Neural cell (in vitro differentiated cells): ENCODE measurements at regions not wholly inside any gene's neighbourhood (a gene's known extent, or its start where the extent isn't known, plus 50 kb on each side); places are given as distances from the start of the nearest gene placed in this dataset.

Experiments used
- H2AFZ ChIP-seq: fragments of 200-600, 300-800 bp; sonication (generic), shearing (Covaris generic); 2 replicates; pipeline ENCODE4 v1.6.0; 2014; ENCODE audit warnings: low read depth, mild to moderate bottlenecking, antibody characterized with exemption, low read length, moderate library complexity
- H3F3A ChIP-seq: fragments of 200-600 bp; shearing (Covaris generic); 2 replicates; pipeline ENCODE4 v1.6.1; 2016; ENCODE audit warnings: mild to moderate bottlenecking, moderate library complexity, mixed read lengths, antibody characterized with exemption, low read length; ENCODE audit not compliant: insufficient read depth, poor library complexity, severe bottlenecking
- H3K27ac ChIP-seq: fragments of 200-600, 300-800 bp; sonication (generic), shearing (Covaris generic); 2 replicates; pipeline ENCODE4 v1.5.1; 2014; ENCODE audit warnings: mild to moderate bottlenecking, low read length, moderate library complexity
- H3K27me3 ChIP-seq: fragments of 300-800, 200-600 bp; sonication (generic), shearing (Covaris generic); 2 replicates; pipeline ENCODE4 v1.6.0; 2014; ENCODE audit warnings: mild to moderate bottlenecking, low read depth, low read length, moderate library complexity; ENCODE audit not compliant: insufficient read depth
- H3K36me3 ChIP-seq: fragments of 300-800, 200-600 bp; sonication (generic), shearing (Covaris generic); 2 replicates; pipeline ENCODE4 v1.5.1; 2014; ENCODE audit warnings: mild to moderate bottlenecking, antibody characterized with exemption, low read length, moderate library complexity; ENCODE audit not compliant: insufficient read depth
- H3K4me2 ChIP-seq: fragments of 300-800, 200-600 bp; sonication (generic), shearing (Covaris generic); 2 replicates; pipeline ENCODE4 v1.6.0; 2014; ENCODE audit warnings: mild to moderate bottlenecking, low read length
- H3K4me3 ChIP-seq: fragments of 300-800, 200-600 bp; sonication (generic), shearing (Covaris generic); 2 replicates; pipeline ENCODE4 v1.5.1; 2014; ENCODE audit warnings: mild to moderate bottlenecking, low read length, moderate library complexity
- H3K79me2 ChIP-seq: fragments of 200-600 bp; shearing (Covaris generic); replicated peaks from 2 replicates; pipeline ENCODE4 v1.6.0; 2014; ENCODE audit warnings: mild to moderate bottlenecking, low read length, moderate library complexity; ENCODE audit not compliant: insufficient read depth
- H3K9ac ChIP-seq: fragments of 300-800, 200-600 bp; sonication (generic), shearing (Covaris generic); 2 replicates; pipeline ENCODE4 v1.6.1; 2016; ENCODE audit warnings: mild to moderate bottlenecking, low read length, mixed read lengths
- H3K9me2 ChIP-seq: fragments of 200-600 bp; shearing (Covaris generic); 2 replicates; pipeline ENCODE4 v1.6.1; 2016; ENCODE audit warnings: mild to moderate bottlenecking, low read length, mixed read lengths; ENCODE audit not compliant: insufficient read depth
- H3K9me3 ChIP-seq: fragments of 200-600, 300-800 bp; sonication (generic), shearing (Covaris generic); 2 replicates; pipeline ENCODE4 v1.6.1; 2016; ENCODE audit warnings: mild to moderate bottlenecking, mixed run types, low read length, moderate library complexity, mixed read lengths
- H4K20me1 ChIP-seq: fragments of 200-600 bp; shearing (Covaris generic); 2 replicates; pipeline ENCODE4 v1.6.1; 2016; ENCODE audit warnings: mild to moderate bottlenecking, mixed run types; ENCODE audit not compliant: insufficient read depth
- EP300 ChIP-seq: fragments of 450-650 bp; conservative IDR thresholded peaks from 2 replicates; pipeline ENCODE4 v1.6.1; 2014; ENCODE audit warnings: antibody characterized with exemption, mild to moderate bottlenecking, moderate library complexity; ENCODE audit not compliant: poor library complexity, severe bottlenecking
- MXI1 ChIP-seq: fragments of 450-650 bp; conservative IDR thresholded peaks from 2 replicates; pipeline ENCODE4 v1.6.1; 2014; ENCODE audit warnings: antibody characterized with exemption, mild to moderate bottlenecking; ENCODE audit not compliant: poor library complexity, severe bottlenecking
- POLR2AphosphoS5 ChIP-seq: IDR thresholded peaks from 2 replicates; pipeline ENCODE4 v1.6.1; 2012
- RAD21 ChIP-seq: fragments of 450-650 bp; conservative IDR thresholded peaks from 2 replicates; pipeline ENCODE4 v1.6.1; 2014; ENCODE audit warnings: antibody characterized with exemption, mild to moderate bottlenecking, moderate library complexity
- SMC3 ChIP-seq: fragments of 450-650 bp; conservative IDR thresholded peaks from 2 replicates; pipeline ENCODE4 v1.6.1; 2014; ENCODE audit warnings: antibody characterized with exemption, mild to moderate bottlenecking, moderate library complexity; ENCODE audit not compliant: poor library complexity
- TF ChIP-seq, protein P1 (sequence below): IDR thresholded peaks from 2 replicates; pipeline ENCODE4 v1.6.1; 2012; ENCODE audit warnings: borderline replicate concordance

DNA sequence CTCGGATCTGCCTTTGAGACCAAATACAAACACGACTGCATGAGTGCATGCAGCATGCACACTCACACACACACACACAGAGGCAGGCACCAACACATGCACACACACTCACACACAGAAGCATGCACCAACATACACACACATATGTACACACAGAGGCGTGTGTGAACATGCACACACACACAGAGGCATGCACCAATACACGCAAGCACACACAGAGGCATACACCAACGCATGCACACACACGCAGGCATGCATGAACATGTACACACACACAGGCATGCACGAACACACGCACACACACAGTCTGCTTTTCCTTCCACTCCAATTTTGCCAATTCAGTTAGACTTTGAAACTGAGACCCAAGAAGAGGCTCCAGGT is 67.3 kb upstream of the COL13A1 start:
- Histone ChIP-seq H3K36me3 (no peaks in the 10 kb centered on the region), H2AFZ (no peak overlapping the region), H3K9me3 (no peaks in the 10 kb centered on the region), H3K4me3 (no peak overlapping the region), H3K79me2 (no peaks in the 10 kb centered on the region), H3K27me3 (no peaks in the 10 kb centered on the region), H3K9ac (no peak overlapping the region), H4K20me1 (no peaks in the 10 kb centered on the region), H3K4me2 (no peak overlapping the region), H3F3A (no peaks in the 10 kb centered on the region), H3K9me2 (no peaks in the 10 kb centered on the region), H3K27ac (no peak overlapping the region)
- TF ChIP-seq MXI1 = no peak
- no peak for TF ChIP-seq EP300
- TF ChIP-seq POLR2AphosphoS5 = no peak
- TF ChIP-seq SMC3 = no peak
- TF ChIP-seq RAD21 = no peak
- TF ChIP-seq, protein P1, sequence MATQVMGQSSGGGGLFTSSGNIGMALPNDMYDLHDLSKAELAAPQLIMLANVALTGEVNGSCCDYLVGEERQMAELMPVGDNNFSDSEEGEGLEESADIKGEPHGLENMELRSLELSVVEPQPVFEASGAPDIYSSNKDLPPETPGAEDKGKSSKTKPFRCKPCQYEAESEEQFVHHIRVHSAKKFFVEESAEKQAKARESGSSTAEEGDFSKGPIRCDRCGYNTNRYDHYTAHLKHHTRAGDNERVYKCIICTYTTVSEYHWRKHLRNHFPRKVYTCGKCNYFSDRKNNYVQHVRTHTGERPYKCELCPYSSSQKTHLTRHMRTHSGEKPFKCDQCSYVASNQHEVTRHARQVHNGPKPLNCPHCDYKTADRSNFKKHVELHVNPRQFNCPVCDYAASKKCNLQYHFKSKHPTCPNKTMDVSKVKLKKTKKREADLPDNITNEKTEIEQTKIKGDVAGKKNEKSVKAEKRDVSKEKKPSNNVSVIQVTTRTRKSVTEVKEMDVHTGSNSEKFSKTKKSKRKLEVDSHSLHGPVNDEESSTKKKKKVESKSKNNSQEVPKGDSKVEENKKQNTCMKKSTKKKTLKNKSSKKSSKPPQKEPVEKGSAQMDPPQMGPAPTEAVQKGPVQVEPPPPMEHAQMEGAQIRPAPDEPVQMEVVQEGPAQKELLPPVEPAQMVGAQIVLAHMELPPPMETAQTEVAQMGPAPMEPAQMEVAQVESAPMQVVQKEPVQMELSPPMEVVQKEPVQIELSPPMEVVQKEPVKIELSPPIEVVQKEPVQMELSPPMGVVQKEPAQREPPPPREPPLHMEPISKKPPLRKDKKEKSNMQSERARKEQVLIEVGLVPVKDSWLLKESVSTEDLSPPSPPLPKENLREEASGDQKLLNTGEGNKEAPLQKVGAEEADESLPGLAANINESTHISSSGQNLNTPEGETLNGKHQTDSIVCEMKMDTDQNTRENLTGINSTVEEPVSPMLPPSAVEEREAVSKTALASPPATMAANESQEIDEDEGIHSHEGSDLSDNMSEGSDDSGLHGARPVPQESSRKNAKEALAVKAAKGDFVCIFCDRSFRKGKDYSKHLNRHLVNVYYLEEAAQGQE = no peak

DNA sequence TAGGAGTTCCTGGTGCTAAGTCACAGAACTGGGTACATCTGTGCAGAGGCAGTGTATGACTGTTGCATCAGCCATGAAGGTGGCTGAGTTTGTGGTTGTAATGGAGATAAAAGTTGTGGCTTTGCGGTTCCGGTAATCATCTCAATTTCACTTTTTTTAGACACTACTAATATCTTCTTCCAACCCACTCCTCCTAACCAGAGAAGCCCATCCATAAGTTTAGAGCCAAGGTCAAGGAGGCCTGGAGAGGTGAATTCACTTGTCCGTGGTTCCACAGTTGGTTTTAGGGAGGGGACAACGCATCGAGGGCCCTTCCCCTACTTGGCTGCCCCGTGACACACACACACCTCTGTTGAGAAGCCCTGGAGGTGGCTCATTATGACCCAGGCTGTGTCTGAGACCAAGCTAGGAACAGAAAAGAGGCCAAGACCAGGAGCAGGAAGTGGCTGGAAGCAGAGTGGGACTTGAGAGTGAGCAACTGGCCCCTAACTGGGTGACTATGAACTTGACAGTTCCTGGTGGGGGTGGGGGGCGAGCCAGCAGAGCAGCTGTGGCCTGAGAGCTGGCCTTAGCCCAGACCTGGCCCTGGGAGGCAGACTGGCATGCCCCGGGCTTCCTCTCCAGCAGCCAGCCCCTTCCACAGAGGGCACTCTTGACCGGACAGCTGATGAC is 66.8 kb upstream of the COL13A1 start:
- no peaks in the 10 kb centered on the region for H4K20me1 ChIP-seq
- no peaks in the 10 kb centered on the region for H3F3A ChIP-seq
- no peaks in the 10 kb centered on the region for H3K9me3 ChIP-seq
- H3K27me3 ChIP-seq = no peaks in the 10 kb centered on the region
- H3K36me3 ChIP-seq = no peaks in the 10 kb centered on the region
- no peak overlapping the region for H3K9ac ChIP-seq
- no peak overlapping the region for H3K4me2 ChIP-seq
- H3K27ac ChIP-seq = no peak overlapping the region
- no peaks in the 10 kb centered on the region for H3K9me2 ChIP-seq
- TF ChIP-seq MXI1 (no peak), EP300 (no peak), RAD21 (no peak)
- TF ChIP-seq, protein P1 = no peak
- H3K79me2 ChIP-seq = no peaks in the 10 kb centered on the region
- no peak overlapping the region for H2AFZ ChIP-seq
- no peak overlapping the region for H3K4me3 ChIP-seq
